Kidney (tissue), 13 donors: ENCODE measurements at regions not wholly inside any gene's neighbourhood (a gene's known extent, or its start where the extent isn't known, plus 50 kb on each side); places are given as distances from the start of the nearest gene placed in this dataset.

ENCODE experiments used
- DNase-seq, 5 donors: peaks; one replicate each; pipeline ENCODE4 v3.0.0-alpha.2; 2013 to 2020
- FAIRE-seq: peaks from 2 replicates; lab custom pipeline; 2012; peaks lifted over from hg19 to GRCh38; lab: Jason Lieb, UNC
- H3K27ac ChIP-seq, 2 donors: one replicate each; pipeline ENCODE4 v1.7.0; 2013; ENCODE audit warnings: low read depth in 2 of 2, low read length in 2 of 2, inconsistent platforms in 1 of 2
- H3K27me3 ChIP-seq: one replicate; pipeline ENCODE4 v1.7.1; 2013; ENCODE audit warnings: low read length, inconsistent platforms; ENCODE audit not compliant: control insufficient read depth, insufficient read depth
- H3K36me3 ChIP-seq, 3 donors: one replicate each; pipeline versions ENCODE4 v1.7.0 to v1.7.1; 2013; ENCODE audit warnings: low read length in 3 of 3, control low read depth in 1 of 3, inconsistent platforms in 1 of 3; ENCODE audit not compliant: insufficient read depth in 3 of 3, control insufficient read depth in 2 of 3
- H3K4me1 ChIP-seq, 3 donors: one replicate each; pipeline versions ENCODE4 v1.7.0 to v1.7.1; 2013; ENCODE audit warnings: low read length in 3 of 3, inconsistent platforms in 1 of 3, low read depth in 1 of 3; ENCODE audit not compliant: control insufficient read depth in 2 of 3, insufficient read depth in 2 of 3
- H3K4me3 ChIP-seq, 3 donors: one replicate each; pipeline versions ENCODE4 v1.7.0 to v1.8.1; 2013; ENCODE audit warnings: low read length in 3 of 3, control low read depth in 1 of 3, inconsistent platforms in 1 of 3
- H3K9ac ChIP-seq, 3 donors: one replicate each; pipeline versions ENCODE4 v1.7.0 to v1.7.1; 2013; ENCODE audit warnings: low read length in 3 of 3, control low read depth in 1 of 3, inconsistent platforms in 1 of 3
- H3K9me3 ChIP-seq, 3 donors: one replicate each; pipeline versions ENCODE4 v1.7.0 to v1.7.1; 2013; ENCODE audit warnings: low read length in 3 of 3, control low read depth in 1 of 3, inconsistent platforms in 1 of 3; ENCODE audit not compliant: control insufficient read depth in 2 of 3, insufficient read depth in 1 of 3
- CTCF ChIP-seq: IDR thresholded peaks from 3 replicates; pipeline ENCODE4 v1.5.1; 2012; ENCODE audit warnings: mild to moderate bottlenecking, moderate library complexity, borderline replicate concordance; ENCODE audit not compliant: insufficient read depth; ENCODE audit errors: extremely low read depth
- intact Hi-C: fragments of 100-400 bp; cut with DNase I; formaldehyde crosslinking; loops from one replicate; pipeline ENCODE4 v1.11.1; 2022
- donor health status: control.
- donor health status: control.
- donor health status: control.
- donor health status: control.
- donor health status: control.
- donor health status: DM: yes; HTN: yes; CAD: no.
- donor health status: Normal renal cell carcinoma (clear cell type).

- no peak for FAIRE-seq
- no peak overlapping the region for H3K27ac ChIP-seq
- no peak for TF ChIP-seq CTCF
- H3K36me3 ChIP-seq = no peaks in the 10 kb centered on the region
- intact Hi-C loops = no loop called here
- H3K4me1 ChIP-seq = no peaks in the 10 kb centered on the region
- H3K27me3 ChIP-seq = no peaks in the 10 kb centered on the region
- no peak overlapping the region for H3K4me3 ChIP-seq
- no peaks in the 10 kb centered on the region for H3K9me3 ChIP-seq
- H3K9ac ChIP-seq = no peak overlapping the region
- peak in 1 of 5 donors; percentile 37 for DNase-seq
Measured at GRCh38 chr4:13032936-13033335, 451.2 kb downstream of the RAB28 start.

DNA sequence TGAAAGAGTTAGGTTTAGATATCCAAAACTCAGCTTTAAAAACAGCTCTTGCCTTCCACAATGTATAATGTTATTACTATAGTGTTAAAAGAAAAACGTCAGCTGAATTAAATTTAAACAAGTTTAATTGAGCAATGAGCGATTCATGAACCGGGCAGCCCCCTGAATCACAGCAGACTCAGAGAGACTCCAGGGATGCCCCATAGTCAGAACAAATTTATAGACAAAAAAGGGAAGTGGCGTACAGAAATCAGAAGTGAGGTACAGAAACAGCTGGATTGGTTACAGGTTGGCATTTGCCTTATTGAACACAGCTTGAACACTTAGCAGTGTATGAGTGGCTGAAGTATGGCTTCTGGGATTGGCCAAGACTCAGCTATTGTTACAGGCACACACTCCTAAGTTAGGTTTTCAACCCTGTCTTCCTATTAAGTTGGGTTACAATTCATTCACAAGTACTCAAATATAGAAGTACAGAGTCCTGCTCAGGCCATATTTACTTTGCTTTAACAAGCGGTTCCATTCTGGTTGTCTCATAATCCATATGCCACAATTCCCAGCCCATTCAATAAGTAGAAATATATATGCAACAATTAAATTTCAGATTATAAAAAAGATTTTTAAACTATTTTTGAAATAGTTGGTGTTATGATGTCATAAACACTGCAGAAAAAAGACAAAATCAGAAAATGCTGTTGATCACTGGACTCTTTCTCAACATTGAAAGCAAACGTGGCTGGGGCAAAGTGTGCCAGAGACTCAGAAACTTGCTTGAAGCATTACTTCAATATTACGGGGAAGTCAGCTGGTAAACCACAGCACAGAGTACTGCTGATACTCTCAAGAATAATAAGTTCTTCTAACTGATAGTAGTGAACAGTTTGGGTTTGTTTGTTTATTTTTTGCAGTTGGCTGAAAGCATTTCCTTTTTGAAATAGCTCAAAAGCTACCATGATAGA lies 459.7 kb downstream of the RAB28 start:
- Histone ChIP-seq H3K27ac (no peak overlapping the region), H3K9me3 (no peaks in the 10 kb centered on the region), H3K9ac (no peak overlapping the region), H3K27me3 (no peaks in the 10 kb centered on the region), H3K4me3 (no peak overlapping the region), H3K4me1 (no peaks in the 10 kb centered on the region), H3K36me3 (no peaks in the 10 kb centered on the region)
- FAIRE-seq (no peak), DNase-seq (no peak)
- intact Hi-C loops = no loop called here
- TF ChIP-seq CTCF = no peak

GRCh38 chr4:13007802-13008470 lies 476.2 kb downstream of the RAB28 start:
- H3K27ac ChIP-seq = no peak overlapping the region
- no peaks in the 10 kb centered on the region for H3K27me3 ChIP-seq
- FAIRE-seq = no peak
- H3K4me3 ChIP-seq = no peak overlapping the region
- no peaks in the 10 kb centered on the region for H3K9me3 ChIP-seq
- no peak for DNase-seq
- H3K36me3 ChIP-seq = no peaks in the 10 kb centered on the region
- intact Hi-C loops = no loop called here
- TF ChIP-seq CTCF = no peak
- no peak overlapping the region for H3K9ac ChIP-seq
- no peaks in the 10 kb centered on the region for H3K4me1 ChIP-seq
